Head of caudate nucleus (tissue), 42 donors: ENCODE measurements at regions not wholly inside any gene's neighbourhood (a gene's known extent, or its start where the extent isn't known, plus 50 kb on each side); places are given as distances from the start of the nearest gene placed in this dataset.
A peak's percentile ranks its signal among the peaks of the same experiment; 100 is the strongest.
"Not testable (repeated sequence)": the region's sequence is repeated elsewhere in the genome, so short reads cannot be mapped to it uniquely, and the experiment has no call there.

Experiments used
- DNase-seq, 42 donors: peaks; one replicate each; pipeline versions ENCODE4 v3.0.0 to v3.0.0-alpha.2; 2020 to 2021; ENCODE audit warnings: mixed read lengths in 7 of 42
- intact Hi-C: fragments of 100-400 bp; cut with DNase I; formaldehyde crosslinking; loops from one replicate; pipeline ENCODE4 v1.15.0; 2022

GRCh38 chr7:81183326-81183725 lies 264.5 kb upstream of the SEMA3C start:
- no peak for DNase-seq
- intact Hi-C loops: no loop called here

- intact Hi-C loops, DNase-seq: not testable (repeated sequence)
These were observed 263.2 kb upstream of the SEMA3C start for GRCh38 chr7:81182056-81182455.

- DNase-seq: no peak
- intact Hi-C loops: no loop called here
These were observed 262.2 kb upstream of the SEMA3C start for GRCh38 chr7:81181066-81181465.

GRCh38 chr7:81180573-81180972 lies 261.7 kb upstream of the SEMA3C start:
- intact Hi-C loops: no loop called here

GRCh38 chr7:81175275-81175940 lies 256.6 kb upstream of the SEMA3C start:
- peak in 1 of 42 donors; percentile 16 for DNase-seq
- intact Hi-C loops: no loop called here

More at GRCh38 chr7:81180573-81180972, 261.7 kb upstream of the SEMA3C start:
- no peak for DNase-seq

- DNase-seq: no peak
- intact Hi-C loops: no loop called here
These were observed 255.0 kb upstream of the SEMA3C start for GRCh38 chr7:81173766-81174281.

- intact Hi-C loops: no loop called here
These were observed 251.4 kb upstream of the SEMA3C start for GRCh38 chr7:81170291-81170690.

GRCh38 chr7:81167934-81168333 lies 249.1 kb upstream of the SEMA3C start:
- intact Hi-C loops: no loop called here
- DNase-seq: no peak

More at GRCh38 chr7:81170291-81170690, 251.4 kb upstream of the SEMA3C start:
- DNase-seq: no peak

- DNase-seq: no peak
- intact Hi-C loops: no loop called here
These were observed 246.2 kb upstream of the SEMA3C start for GRCh38 chr7:81165070-81165469.

- no peak for DNase-seq
- intact Hi-C loops: no loop called here
These were observed 244.1 kb upstream of the SEMA3C start for GRCh38 chr7:81162771-81163525.

GRCh38 chr7:81162234-81162633 lies 243.4 kb upstream of the SEMA3C start:
- intact Hi-C loops: no loop called here
- no peak for DNase-seq

GRCh38 chr7:81161451-81162075 lies 242.7 kb upstream of the SEMA3C start:
- DNase-seq: no peak

GRCh38 chr7:81159402-81159801 lies 240.6 kb upstream of the SEMA3C start:
- intact Hi-C loops: no loop called here
- DNase-seq: no peak

More at GRCh38 chr7:81161451-81162075, 242.7 kb upstream of the SEMA3C start:
- intact Hi-C loops: no loop called here

GRCh38 chr7:81158189-81158588 lies 239.3 kb upstream of the SEMA3C start:
- DNase-seq: no peak
- intact Hi-C loops: no loop called here

- intact Hi-C loops: no loop called here
- DNase-seq: peak in 1 of 42 donors; percentile 21
These were observed 237.0 kb upstream of the SEMA3C start for GRCh38 chr7:81155654-81156373.

- intact Hi-C loops: no loop called here
- no peak for DNase-seq
These were observed 235.7 kb upstream of the SEMA3C start for GRCh38 chr7:81154565-81154964.

GRCh38 chr7:81152925-81153324 lies 234.1 kb upstream of the SEMA3C start:
- DNase-seq, intact Hi-C loops: not testable (repeated sequence)

GRCh38 chr7:81150951-81151361 lies 232.1 kb upstream of the SEMA3C start:
- intact Hi-C loops: no loop called here
- DNase-seq: peak in 20 of 42 donors; percentile 4 to 72 (median 33)

- DNase-seq: no peak
These were observed 225.0 kb upstream of the SEMA3C start for GRCh38 chr7:81143856-81144255.

More at GRCh38 chr7:81143856-81144255, 225.0 kb upstream of the SEMA3C start:
- intact Hi-C loops: no loop called here
